Activated CD4-positive, alpha-beta T cell treated with anti-CD3 and anti-CD28 coated beads, Interleukin-2, amount 10 ng/mL, durations not matched to agents 24 days and 14 days (primary cell): ENCODE measurements at regions not wholly inside any gene's neighbourhood (a gene's known extent, or its start where the extent isn't known, plus 50 kb on each side); places are given as distances from the start of the nearest gene placed in this dataset.
A peak's percentile ranks its signal among the peaks of the same experiment; 100 is the strongest.

Experiments
- DNase-seq: peaks from one replicate; pipeline ENCODE4 v3.0.0; 2022
- H3K27ac Mint-ChIP-seq: one replicate; pipeline ENCODE4 v1.8.0; 2022; ENCODE audit warnings: mild to moderate bottlenecking, mixed read lengths
- H3K27me3 Mint-ChIP-seq: one replicate; pipeline ENCODE4 v1.8.0; 2022; ENCODE audit warnings: mixed read lengths
- H3K36me3 Mint-ChIP-seq: one replicate; pipeline ENCODE4 v1.8.0; 2022; ENCODE audit warnings: low read depth, mild to moderate bottlenecking, mixed read lengths
- H3K4me1 Mint-ChIP-seq: one replicate; pipeline ENCODE4 v1.8.0; 2021; ENCODE audit warnings: mixed read lengths
- H3K4me3 Mint-ChIP-seq: one replicate; pipeline ENCODE4 v1.8.0; 2022; ENCODE audit warnings: mild to moderate bottlenecking, moderate library complexity, mixed read lengths
- H3K9me3 Mint-ChIP-seq: one replicate; pipeline ENCODE4 v1.8.0; 2021; ENCODE audit warnings: mixed read lengths
- intact Hi-C: fragments of 100-400 bp; cut with micrococcal nuclease; formaldehyde crosslinking; loops from one replicate; pipeline ENCODE4 v1.15.1; 2023

GRCh38 chr9:90991953-90992352 lies 190.3 kb downstream of the SYK start:
- Mint-ChIP-seq H3K9me3 (peaks cover 3% of the 10 kb centered on the region), H3K27me3 (peaks cover 12% of the 10 kb centered on the region), H3K4me1 (no peaks in the 10 kb centered on the region), H3K4me3 (no peak overlapping the region), H3K27ac (no peak overlapping the region), H3K36me3 (no peaks in the 10 kb centered on the region)
- intact Hi-C loops = no loop called here
- no peak for DNase-seq

GRCh38 chr9:90995516-90995915 lies 193.9 kb downstream of the SYK start:
- Mint-ChIP-seq H3K27me3 (peaks cover 9% of the 10 kb centered on the region), H3K9me3 (peaks cover 3% of the 10 kb centered on the region), H3K27ac (no peak overlapping the region), H3K4me3 (no peak overlapping the region), H3K36me3 (no peaks in the 10 kb centered on the region), H3K4me1 (peaks cover 3% of the 10 kb centered on the region)
- no peak for DNase-seq
- intact Hi-C loops = no loop called here

GRCh38 chr9:90996154-90997065 lies 194.8 kb downstream of the SYK start:
- intact Hi-C loops = no loop called here
- Mint-ChIP-seq H3K27me3 (peaks cover 5% of the 10 kb centered on the region), H3K4me3 (no peak overlapping the region), H3K4me1 (peaks cover 8% of the 10 kb centered on the region), H3K36me3 (no peaks in the 10 kb centered on the region), H3K9me3 (peaks cover 6% of the 10 kb centered on the region), H3K27ac (no peak overlapping the region)
- DNase-seq = peak; percentile 27

GRCh38 chr9:90998573-90998972 lies 197.0 kb downstream of the SYK start:
- peaks cover 4% of the 10 kb centered on the region for H3K9me3 Mint-ChIP-seq
- DNase-seq = no peak
- no peak overlapping the region for H3K4me3 Mint-ChIP-seq
- intact Hi-C loops = no loop called here
- no peak overlapping the region for H3K27ac Mint-ChIP-seq
- no peaks in the 10 kb centered on the region for H3K36me3 Mint-ChIP-seq
- peaks cover 2% of the 10 kb centered on the region for H3K27me3 Mint-ChIP-seq
- H3K4me1 Mint-ChIP-seq = peaks cover 9% of the 10 kb centered on the region

- H3K27me3 Mint-ChIP-seq = no peaks in the 10 kb centered on the region
- H3K27ac Mint-ChIP-seq = no peak overlapping the region
- H3K4me1 Mint-ChIP-seq = peaks cover 9% of the 10 kb centered on the region
- intact Hi-C loops = no loop called here
- H3K9me3 Mint-ChIP-seq = peaks cover 4% of the 10 kb centered on the region
- H3K4me3 Mint-ChIP-seq = no peak overlapping the region
- no peaks in the 10 kb centered on the region for H3K36me3 Mint-ChIP-seq
- no peak for DNase-seq
Measured at GRCh38 chr9:90999425-91000397, 198.1 kb downstream of the SYK start.

GRCh38 chr9:91001146-91001611 lies 199.6 kb downstream of the SYK start:
- Mint-ChIP-seq H3K4me3 (no peak overlapping the region), H3K36me3 (no peaks in the 10 kb centered on the region), H3K27me3 (no peaks in the 10 kb centered on the region), H3K27ac (no peak overlapping the region), H3K4me1 (peaks cover 9% of the 10 kb centered on the region), H3K9me3 (peaks cover 4% of the 10 kb centered on the region)
- intact Hi-C loops = no loop called here
- no peak for DNase-seq

GRCh38 chr9:91004484-91004883 lies 202.9 kb downstream of the SYK start:
- H3K4me1 Mint-ChIP-seq = peaks cover 7% of the 10 kb centered on the region
- no peak overlapping the region for H3K27ac Mint-ChIP-seq
- H3K36me3 Mint-ChIP-seq = no peaks in the 10 kb centered on the region
- peaks cover 4% of the 10 kb centered on the region for H3K9me3 Mint-ChIP-seq
- no peak overlapping the region for H3K4me3 Mint-ChIP-seq
- DNase-seq = no peak
- H3K27me3 Mint-ChIP-seq = peaks cover 4% of the 10 kb centered on the region
- intact Hi-C loops = no loop called here

GRCh38 chr9:91004992-91005391 lies 203.4 kb downstream of the SYK start:
- H3K4me3 Mint-ChIP-seq = no peak overlapping the region
- H3K27ac Mint-ChIP-seq = no peak overlapping the region
- no peak for DNase-seq
- H3K9me3 Mint-ChIP-seq = peaks cover 4% of the 10 kb centered on the region
- intact Hi-C loops = no loop called here
- H3K4me1 Mint-ChIP-seq = peaks cover 7% of the 10 kb centered on the region
- H3K36me3 Mint-ChIP-seq = no peaks in the 10 kb centered on the region
- H3K27me3 Mint-ChIP-seq = peaks cover 4% of the 10 kb centered on the region

GRCh38 chr9:91006046-91006445 lies 204.4 kb downstream of the SYK start:
- H3K4me1 Mint-ChIP-seq = peaks cover 3% of the 10 kb centered on the region

GRCh38 chr9:91008568-91008967 lies 206.9 kb downstream of the SYK start:
- intact Hi-C loops = no loop called here
- DNase-seq = no peak
- H3K27ac Mint-ChIP-seq = no peak overlapping the region
- peaks cover 2% of the 10 kb centered on the region for H3K4me1 Mint-ChIP-seq
- no peak overlapping the region for H3K4me3 Mint-ChIP-seq
- peaks cover 4% of the 10 kb centered on the region for H3K27me3 Mint-ChIP-seq
- peaks cover 9% of the 10 kb centered on the region for H3K9me3 Mint-ChIP-seq
- H3K36me3 Mint-ChIP-seq = peaks cover 3% of the 10 kb centered on the region

More at GRCh38 chr9:91006046-91006445, 204.4 kb downstream of the SYK start:
- peaks cover 4% of the 10 kb centered on the region for H3K9me3 Mint-ChIP-seq
- H3K36me3 Mint-ChIP-seq = no peaks in the 10 kb centered on the region
- intact Hi-C loops = no loop called here
- no peak for DNase-seq
- H3K27ac Mint-ChIP-seq = no peak overlapping the region
- H3K4me3 Mint-ChIP-seq = no peak overlapping the region
- peaks cover 4% of the 10 kb centered on the region for H3K27me3 Mint-ChIP-seq

GRCh38 chr9:91011891-91012290 lies 210.3 kb downstream of the SYK start:
- Mint-ChIP-seq H3K36me3 (peaks cover 3% of the 10 kb centered on the region), H3K27ac (no peak overlapping the region), H3K27me3 (peaks cover 9% of the 10 kb centered on the region), H3K4me1 (peaks cover 3% of the 10 kb centered on the region), H3K9me3 (peaks cover 15% of the 10 kb centered on the region), H3K4me3 (no peak overlapping the region)
- intact Hi-C loops = no loop called here
- no peak for DNase-seq

GRCh38 chr9:91012933-91013841 lies 211.6 kb downstream of the SYK start:
- peaks cover 3% of the 10 kb centered on the region for H3K4me1 Mint-ChIP-seq
- H3K4me3 Mint-ChIP-seq = no peak overlapping the region
- no peak for DNase-seq
- peaks cover 6% of the 10 kb centered on the region for H3K27me3 Mint-ChIP-seq
- peaks cover 3% of the 10 kb centered on the region for H3K36me3 Mint-ChIP-seq
- H3K9me3 Mint-ChIP-seq = peaks cover 15% of the 10 kb centered on the region
- intact Hi-C loops = no loop called here
- H3K27ac Mint-ChIP-seq = peak overlapping the region; percentile 23

GRCh38 chr9:91017245-91017644 lies 215.6 kb downstream of the SYK start:
- Mint-ChIP-seq H3K27me3 (peaks cover 10% of the 10 kb centered on the region), H3K36me3 (peaks cover 6% of the 10 kb centered on the region), H3K27ac (no peak overlapping the region), H3K4me3 (no peak overlapping the region), H3K4me1 (peaks cover 8% of the 10 kb centered on the region), H3K9me3 (peaks cover 40% of the 10 kb centered on the region)
- peak; percentile 31 for DNase-seq
- intact Hi-C loops = no loop called here
